HL-60 (cell line): ENCODE measurements at regions not wholly inside any gene's neighbourhood (a gene's known extent, or its start where the extent isn't known, plus 50 kb on each side); places are given as distances from the start of the nearest gene placed in this dataset.

Experiments
- POLR2AphosphoS5 ChIP-seq: IDR thresholded peaks from 2 replicates; pipeline ENCODE4 v1.6.1; 2012; ENCODE audit warnings: low read depth
- TF ChIP-seq, protein P1 (sequence below): IDR thresholded peaks from 2 replicates; pipeline ENCODE4 v1.6.1; 2012; ENCODE audit warnings: low read depth; ENCODE audit not compliant: insufficient replicate concordance
- TF ChIP-seq, protein P2 (sequence below): IDR thresholded peaks from one replicate; pipeline ENCODE4 v1.5.1; 2011; ENCODE audit warnings: low read length, control low read depth, inconsistent platforms; ENCODE audit not compliant: insufficient read depth

DNA sequence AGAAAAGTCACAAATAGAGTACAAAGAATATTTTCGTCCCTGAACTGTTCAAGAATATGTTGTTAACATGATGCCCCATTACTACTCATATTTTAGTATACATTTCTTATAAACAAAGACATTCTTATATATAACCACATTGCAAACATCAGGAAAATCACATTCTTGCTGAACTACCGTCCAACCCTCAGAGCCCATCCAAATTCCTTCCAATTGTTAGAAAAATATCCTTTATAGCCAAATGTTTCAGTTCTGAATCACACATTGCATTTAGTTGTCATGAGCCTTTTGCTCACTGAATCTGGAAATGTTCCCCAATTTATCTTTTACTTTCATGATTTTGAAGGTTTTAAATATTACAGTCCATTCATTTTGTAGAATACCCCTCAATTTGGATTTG is 467.8 kb upstream of the ARGLU1 start:
- TF ChIP-seq, protein P1, sequence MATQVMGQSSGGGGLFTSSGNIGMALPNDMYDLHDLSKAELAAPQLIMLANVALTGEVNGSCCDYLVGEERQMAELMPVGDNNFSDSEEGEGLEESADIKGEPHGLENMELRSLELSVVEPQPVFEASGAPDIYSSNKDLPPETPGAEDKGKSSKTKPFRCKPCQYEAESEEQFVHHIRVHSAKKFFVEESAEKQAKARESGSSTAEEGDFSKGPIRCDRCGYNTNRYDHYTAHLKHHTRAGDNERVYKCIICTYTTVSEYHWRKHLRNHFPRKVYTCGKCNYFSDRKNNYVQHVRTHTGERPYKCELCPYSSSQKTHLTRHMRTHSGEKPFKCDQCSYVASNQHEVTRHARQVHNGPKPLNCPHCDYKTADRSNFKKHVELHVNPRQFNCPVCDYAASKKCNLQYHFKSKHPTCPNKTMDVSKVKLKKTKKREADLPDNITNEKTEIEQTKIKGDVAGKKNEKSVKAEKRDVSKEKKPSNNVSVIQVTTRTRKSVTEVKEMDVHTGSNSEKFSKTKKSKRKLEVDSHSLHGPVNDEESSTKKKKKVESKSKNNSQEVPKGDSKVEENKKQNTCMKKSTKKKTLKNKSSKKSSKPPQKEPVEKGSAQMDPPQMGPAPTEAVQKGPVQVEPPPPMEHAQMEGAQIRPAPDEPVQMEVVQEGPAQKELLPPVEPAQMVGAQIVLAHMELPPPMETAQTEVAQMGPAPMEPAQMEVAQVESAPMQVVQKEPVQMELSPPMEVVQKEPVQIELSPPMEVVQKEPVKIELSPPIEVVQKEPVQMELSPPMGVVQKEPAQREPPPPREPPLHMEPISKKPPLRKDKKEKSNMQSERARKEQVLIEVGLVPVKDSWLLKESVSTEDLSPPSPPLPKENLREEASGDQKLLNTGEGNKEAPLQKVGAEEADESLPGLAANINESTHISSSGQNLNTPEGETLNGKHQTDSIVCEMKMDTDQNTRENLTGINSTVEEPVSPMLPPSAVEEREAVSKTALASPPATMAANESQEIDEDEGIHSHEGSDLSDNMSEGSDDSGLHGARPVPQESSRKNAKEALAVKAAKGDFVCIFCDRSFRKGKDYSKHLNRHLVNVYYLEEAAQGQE, result no peak
- TF ChIP-seq, protein P2, sequence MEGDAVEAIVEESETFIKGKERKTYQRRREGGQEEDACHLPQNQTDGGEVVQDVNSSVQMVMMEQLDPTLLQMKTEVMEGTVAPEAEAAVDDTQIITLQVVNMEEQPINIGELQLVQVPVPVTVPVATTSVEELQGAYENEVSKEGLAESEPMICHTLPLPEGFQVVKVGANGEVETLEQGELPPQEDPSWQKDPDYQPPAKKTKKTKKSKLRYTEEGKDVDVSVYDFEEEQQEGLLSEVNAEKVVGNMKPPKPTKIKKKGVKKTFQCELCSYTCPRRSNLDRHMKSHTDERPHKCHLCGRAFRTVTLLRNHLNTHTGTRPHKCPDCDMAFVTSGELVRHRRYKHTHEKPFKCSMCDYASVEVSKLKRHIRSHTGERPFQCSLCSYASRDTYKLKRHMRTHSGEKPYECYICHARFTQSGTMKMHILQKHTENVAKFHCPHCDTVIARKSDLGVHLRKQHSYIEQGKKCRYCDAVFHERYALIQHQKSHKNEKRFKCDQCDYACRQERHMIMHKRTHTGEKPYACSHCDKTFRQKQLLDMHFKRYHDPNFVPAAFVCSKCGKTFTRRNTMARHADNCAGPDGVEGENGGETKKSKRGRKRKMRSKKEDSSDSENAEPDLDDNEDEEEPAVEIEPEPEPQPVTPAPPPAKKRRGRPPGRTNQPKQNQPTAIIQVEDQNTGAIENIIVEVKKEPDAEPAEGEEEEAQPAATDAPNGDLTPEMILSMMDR, result no peak
- no peak for TF ChIP-seq POLR2AphosphoS5
